Fibroblast of peridontal ligament (primary cell): ENCODE measurements at regions not wholly inside any gene's neighbourhood (a gene's known extent, or its start where the extent isn't known, plus 50 kb on each side); places are given as distances from the start of the nearest gene placed in this dataset.

Experiments used
- DNase-seq: peaks from one replicate; pipeline ENCODE4 v3.0.0-alpha.2; 2010; ENCODE audit errors: extremely low read depth

DNA sequence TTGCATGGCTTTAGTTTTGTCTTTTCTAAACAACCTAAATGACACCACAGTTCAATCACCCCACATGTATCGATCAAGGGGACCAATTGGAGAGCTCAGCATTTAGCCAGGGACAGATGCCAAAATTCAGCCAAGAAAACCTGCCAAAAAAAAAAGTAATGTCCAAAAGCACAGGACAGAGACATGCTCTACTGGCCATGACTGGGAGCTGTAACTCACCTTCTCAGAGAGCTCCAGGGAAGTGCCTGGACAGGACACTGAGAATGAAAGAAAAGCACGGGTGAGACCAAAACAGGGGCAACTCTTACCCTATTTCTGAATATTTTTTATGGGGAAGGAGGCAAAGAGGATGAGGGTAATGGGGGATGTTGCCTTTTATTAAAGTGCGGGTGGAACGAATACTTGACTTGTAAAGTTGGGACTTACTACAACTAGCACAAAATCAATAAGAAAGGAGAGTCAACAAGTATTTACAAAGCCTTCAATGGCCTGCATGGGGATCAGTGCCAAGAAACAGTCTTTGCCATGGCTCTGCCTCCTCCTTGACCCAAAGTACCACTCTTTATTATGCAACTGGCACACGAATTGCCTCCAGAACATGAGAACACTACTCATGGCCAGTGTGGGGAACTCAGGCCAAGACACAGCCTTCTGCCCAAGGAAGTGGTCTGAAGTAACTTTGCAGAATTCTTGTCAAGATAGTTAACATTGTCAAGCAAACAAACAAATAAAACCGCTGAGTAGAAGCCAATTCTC lies 72.9 kb upstream of the HK2 start:
- DNase-seq: no peak

DNA sequence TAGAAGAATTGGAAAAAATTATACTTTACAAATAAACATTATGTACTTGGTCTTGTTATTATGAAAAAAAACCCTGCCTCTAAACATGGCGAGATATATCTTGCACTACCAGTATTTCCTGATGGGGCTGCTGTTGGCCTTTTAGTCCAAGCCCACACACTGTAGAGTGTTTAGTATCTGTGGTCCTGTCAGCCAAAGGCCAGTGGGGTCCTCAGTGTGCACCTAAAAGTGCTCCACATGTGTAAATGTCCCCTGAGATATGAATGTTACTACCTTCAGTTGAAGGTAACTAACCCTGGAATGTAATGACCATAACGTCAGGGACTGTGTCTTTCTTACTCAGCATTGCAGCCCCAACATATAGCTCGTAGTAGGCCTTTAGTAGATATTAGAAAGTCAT lies 71.1 kb upstream of the HK2 start:
- no peak for DNase-seq

- no peak for DNase-seq
Measured at GRCh38 chr2:74763962-74764428, 69.9 kb upstream of the HK2 start.

GRCh38 chr2:74764429-74765272 lies 69.3 kb upstream of the HK2 start:
- peak; percentile 17 for DNase-seq

DNA sequence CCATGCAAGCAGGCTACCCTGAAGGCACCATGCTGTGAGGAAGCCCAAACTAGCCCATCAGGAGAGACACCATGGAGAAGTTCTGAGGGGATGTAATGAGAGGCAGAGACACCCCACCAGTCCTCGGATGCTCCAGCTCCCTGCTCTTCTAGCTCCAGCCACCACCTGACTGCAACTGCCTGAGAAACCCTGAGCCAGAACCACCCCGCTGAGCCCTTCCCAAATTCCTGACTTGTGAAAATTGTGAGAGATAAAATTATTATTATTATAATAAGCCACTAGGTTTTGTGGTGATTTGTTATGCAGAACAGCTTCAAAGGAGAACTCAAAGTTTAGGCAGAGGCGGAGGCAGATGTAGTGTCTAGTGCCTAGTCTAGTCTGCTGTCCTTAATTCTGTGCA lies 67.1 kb upstream of the HK2 start:
- no peak for DNase-seq

GRCh38 chr2:74767618-74768017 lies 66.3 kb upstream of the HK2 start:
- no peak for DNase-seq

DNA sequence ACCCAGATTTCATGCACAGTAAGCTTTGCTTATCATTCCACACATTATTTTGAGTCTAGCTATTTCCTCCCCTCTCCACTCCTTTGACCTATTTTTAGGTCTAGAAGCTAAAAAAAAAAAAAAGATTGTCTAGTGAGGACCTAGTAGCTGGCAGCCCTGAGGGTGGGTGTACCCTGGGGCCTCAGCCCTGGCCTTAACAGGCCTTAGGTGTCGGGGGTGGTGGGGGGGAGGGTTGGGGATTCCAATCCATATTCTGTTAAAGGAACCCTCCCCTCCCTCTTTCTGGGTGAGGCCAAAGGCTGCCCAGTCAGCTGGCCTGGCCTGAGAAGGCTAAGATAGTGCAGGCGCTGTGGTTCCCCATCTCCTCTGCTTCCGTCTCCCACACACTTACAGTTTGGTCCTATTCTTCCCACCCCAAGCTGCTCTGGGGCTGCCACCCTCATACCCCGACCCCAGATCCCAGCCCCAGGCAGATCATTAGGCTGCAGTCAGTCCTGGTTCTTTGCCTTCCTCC lies 65.5 kb upstream of the HK2 start:
- peak; percentile 63 for DNase-seq

GRCh38 chr2:74772046-74772445 lies 61.9 kb upstream of the HK2 start:
- peak; percentile 57 for DNase-seq

DNA sequence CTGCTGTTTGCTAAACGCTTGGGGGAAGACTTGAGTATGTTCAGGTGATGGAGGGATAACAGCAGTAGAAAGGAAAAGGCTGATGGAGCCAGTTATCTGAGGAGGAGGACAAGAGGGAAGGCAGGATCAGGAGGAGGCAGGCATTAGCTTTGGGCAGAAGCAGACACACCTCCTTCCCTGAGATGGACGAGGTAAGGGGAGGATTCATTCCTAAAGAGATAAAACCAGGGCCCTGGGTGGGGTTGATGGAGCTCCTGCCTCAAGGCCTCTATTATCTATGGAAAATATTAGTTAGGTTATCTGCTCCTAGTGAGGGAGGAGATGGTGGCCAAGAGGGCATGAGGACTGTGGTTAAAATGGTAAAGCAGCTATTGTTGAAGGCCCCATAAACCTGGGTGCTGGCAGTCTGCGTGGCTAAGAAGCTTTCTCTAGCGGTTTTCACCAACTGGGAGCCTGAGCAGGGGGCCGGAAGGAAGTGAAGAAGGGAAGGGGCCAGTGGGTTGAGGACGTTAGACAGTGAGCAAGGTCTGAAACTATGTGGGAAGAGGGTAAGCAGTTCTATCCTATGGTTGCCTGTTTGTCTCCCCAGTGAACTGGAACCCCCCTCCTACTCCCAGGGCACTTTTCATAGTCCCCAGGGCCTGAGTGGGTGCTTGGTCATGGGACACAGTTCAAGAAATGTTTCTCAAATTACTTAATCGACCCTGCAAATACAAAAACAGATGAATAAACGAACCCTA lies 56.6 kb upstream of the HK2 start:
- DNase-seq: no peak

- peak; percentile 16 for DNase-seq
Measured at GRCh38 chr2:74778381-74779264, 55.3 kb upstream of the HK2 start.

GRCh38 chr2:74779265-74779558 lies 54.7 kb upstream of the HK2 start:
- no peak for DNase-seq

DNA sequence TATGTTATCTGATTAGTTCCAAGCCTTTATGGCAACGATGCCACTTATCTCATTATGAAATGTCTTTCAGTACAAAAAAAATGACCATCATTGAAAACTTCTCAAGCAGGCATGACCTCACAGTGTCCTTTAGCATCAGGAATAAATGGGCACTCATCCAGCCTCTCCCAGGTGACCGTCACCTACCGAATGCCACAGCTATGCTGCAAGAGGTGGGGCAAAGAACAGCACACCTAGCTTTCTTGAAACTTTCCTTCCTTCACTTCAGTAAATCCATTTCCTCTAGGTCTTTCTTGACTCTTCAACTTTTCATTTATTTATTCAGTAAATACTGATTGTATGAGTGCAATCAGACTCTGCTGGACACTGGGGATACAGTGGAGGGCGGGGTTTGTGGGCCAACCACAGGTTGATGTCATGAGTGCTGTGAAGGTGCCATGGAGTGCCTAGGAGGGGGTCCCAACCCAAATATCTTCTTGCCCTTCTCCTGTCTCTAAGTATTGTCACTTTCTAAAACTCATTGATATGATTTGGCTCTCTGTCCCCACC lies 54.3 kb upstream of the HK2 start:
- DNase-seq: no peak
